Hepatocyte (in vitro differentiated cells): ENCODE measurements at regions not wholly inside any gene's neighbourhood (a gene's known extent, or its start where the extent isn't known, plus 50 kb on each side); places are given as distances from the start of the nearest gene placed in this dataset.

Experiments
- DNase-seq: peaks from one replicate; pipeline ENCODE4 v3.0.0-alpha.2; 2016; ENCODE audit warnings: low spot score
- H2AFZ ChIP-seq: fragments of 200-600 bp; sonication (generic); 2 replicates; pipeline ENCODE4 v1.6.0; 2016; ENCODE audit warnings: antibody characterized with exemption, mild to moderate bottlenecking
- H3K27ac ChIP-seq: fragments of 200-600 bp; sonication (generic); 2 replicates; pipeline ENCODE4 v1.5.1; 2016; ENCODE audit warnings: mild to moderate bottlenecking
- H3K27me3 ChIP-seq: fragments of 200-600 bp; sonication (generic); 2 replicates; pipeline ENCODE4 v1.6.1; 2016
- H3K36me3 ChIP-seq: fragments of 200-600 bp; sonication (generic); replicated peaks from 2 replicates; pipeline ENCODE4 v1.5.1; 2016; ENCODE audit warnings: low read depth; ENCODE audit not compliant: insufficient read depth
- H3K4me1 ChIP-seq: fragments of 200-600 bp; sonication (generic); 2 replicates; pipeline ENCODE4 v1.5.1; 2016; ENCODE audit warnings: mild to moderate bottlenecking, moderate library complexity; ENCODE audit not compliant: insufficient read depth
- H3K4me2 ChIP-seq: fragments of 200-600 bp; sonication (generic); 2 replicates; pipeline ENCODE4 v1.6.0; 2016
- H3K4me3 ChIP-seq: fragments of 200-600 bp; sonication (generic); 2 replicates; pipeline ENCODE4 v1.5.1; 2016; ENCODE audit warnings: mild to moderate bottlenecking
- H3K79me2 ChIP-seq: fragments of 200-600 bp; sonication (generic); 2 replicates; pipeline ENCODE4 v1.6.0; 2017; ENCODE audit warnings: mild to moderate bottlenecking
- H3K9me2 ChIP-seq: fragments of 200-600 bp; sonication (generic); replicated peaks from 2 replicates; pipeline ENCODE4 v1.6.0; 2017; ENCODE audit warnings: mild to moderate bottlenecking; ENCODE audit not compliant: insufficient read depth
- H3K9me3 ChIP-seq: fragments of 200-600 bp; sonication (generic); 2 replicates; pipeline ENCODE4 v1.5.1; 2016; ENCODE audit warnings: low read depth, mild to moderate bottlenecking
- H4K20me1 ChIP-seq: fragments of 200-600 bp; sonication (generic); 2 replicates; pipeline ENCODE4 v1.6.0; 2016; ENCODE audit warnings: mild to moderate bottlenecking; ENCODE audit not compliant: insufficient read depth, poor library complexity, severe bottlenecking
- EZH2 ChIP-seq: fragments of 200-600 bp; sonication (generic); IDR thresholded peaks from 2 replicates; pipeline ENCODE4 v1.6.1; 2016; ENCODE audit warnings: antibody characterized with exemption, mild to moderate bottlenecking, borderline replicate concordance
- EZH2phosphoT487 ChIP-seq: fragments of 200-600 bp; sonication (generic); IDR thresholded peaks from one replicate; pipeline ENCODE4 v1.6.1; 2018; ENCODE audit warnings: antibody characterized with exemption, mild to moderate bottlenecking, low read depth, moderate library complexity; ENCODE audit not compliant: unreplicated experiment, severe bottlenecking
- WGBS: methylation state at CpG from one replicate; pipeline ENCODE4 v1.1.6; 2016; ENCODE audit warnings: low lambda C conversion rate; ENCODE audit errors: missing lambda C conversion rate; 5-methylcytosine and 5-hydroxymethylcytosine counted together
- TF ChIP-seq, protein P1 (sequence below): fragments of 200-600 bp; sonication (generic); IDR thresholded peaks from 2 replicates; pipeline ENCODE4 v1.5.1; 2016; ENCODE audit warnings: antibody characterized with exemption, mild to moderate bottlenecking; ENCODE audit not compliant: poor library complexity

DNA sequence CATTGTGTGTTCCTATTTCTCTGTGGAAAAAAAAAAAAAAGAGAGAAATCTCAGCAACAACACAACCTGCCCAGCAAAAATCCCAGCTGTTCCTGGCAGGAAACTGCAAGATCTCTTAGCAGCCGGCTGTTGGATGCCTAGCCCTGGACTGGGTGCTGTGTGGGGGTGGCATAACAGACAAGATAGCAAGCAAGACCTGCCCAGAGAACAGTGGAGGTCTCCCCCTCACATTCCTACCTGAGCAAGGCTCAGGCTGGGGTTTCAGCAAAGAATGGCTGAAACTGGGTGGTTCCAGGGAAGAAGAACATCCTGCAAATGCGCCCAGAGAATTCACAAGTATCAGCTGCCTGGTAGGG is 248.8 kb upstream of the ZMIZ1 start:
- Histone ChIP-seq H3K4me1 (no peaks in the 10 kb centered on the region), H3K4me3 (no peak overlapping the region), H3K79me2 (no peaks in the 10 kb centered on the region), H3K9me2 (no peaks in the 10 kb centered on the region), H3K9me3 (no peaks in the 10 kb centered on the region), H3K36me3 (no peaks in the 10 kb centered on the region), H3K27me3 (no peaks in the 10 kb centered on the region), H2AFZ (no peak overlapping the region), H3K4me2 (no peak overlapping the region), H3K27ac (no peak overlapping the region), H4K20me1 (no peaks in the 10 kb centered on the region)
- DNase-seq: no peak
- 84% methylated on average over 2 of the region's 2 CpGs for WGBS
- TF ChIP-seq, protein P1, sequence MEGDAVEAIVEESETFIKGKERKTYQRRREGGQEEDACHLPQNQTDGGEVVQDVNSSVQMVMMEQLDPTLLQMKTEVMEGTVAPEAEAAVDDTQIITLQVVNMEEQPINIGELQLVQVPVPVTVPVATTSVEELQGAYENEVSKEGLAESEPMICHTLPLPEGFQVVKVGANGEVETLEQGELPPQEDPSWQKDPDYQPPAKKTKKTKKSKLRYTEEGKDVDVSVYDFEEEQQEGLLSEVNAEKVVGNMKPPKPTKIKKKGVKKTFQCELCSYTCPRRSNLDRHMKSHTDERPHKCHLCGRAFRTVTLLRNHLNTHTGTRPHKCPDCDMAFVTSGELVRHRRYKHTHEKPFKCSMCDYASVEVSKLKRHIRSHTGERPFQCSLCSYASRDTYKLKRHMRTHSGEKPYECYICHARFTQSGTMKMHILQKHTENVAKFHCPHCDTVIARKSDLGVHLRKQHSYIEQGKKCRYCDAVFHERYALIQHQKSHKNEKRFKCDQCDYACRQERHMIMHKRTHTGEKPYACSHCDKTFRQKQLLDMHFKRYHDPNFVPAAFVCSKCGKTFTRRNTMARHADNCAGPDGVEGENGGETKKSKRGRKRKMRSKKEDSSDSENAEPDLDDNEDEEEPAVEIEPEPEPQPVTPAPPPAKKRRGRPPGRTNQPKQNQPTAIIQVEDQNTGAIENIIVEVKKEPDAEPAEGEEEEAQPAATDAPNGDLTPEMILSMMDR: no peak
- TF ChIP-seq EZH2: no peak
- TF ChIP-seq EZH2phosphoT487: no peak

DNA sequence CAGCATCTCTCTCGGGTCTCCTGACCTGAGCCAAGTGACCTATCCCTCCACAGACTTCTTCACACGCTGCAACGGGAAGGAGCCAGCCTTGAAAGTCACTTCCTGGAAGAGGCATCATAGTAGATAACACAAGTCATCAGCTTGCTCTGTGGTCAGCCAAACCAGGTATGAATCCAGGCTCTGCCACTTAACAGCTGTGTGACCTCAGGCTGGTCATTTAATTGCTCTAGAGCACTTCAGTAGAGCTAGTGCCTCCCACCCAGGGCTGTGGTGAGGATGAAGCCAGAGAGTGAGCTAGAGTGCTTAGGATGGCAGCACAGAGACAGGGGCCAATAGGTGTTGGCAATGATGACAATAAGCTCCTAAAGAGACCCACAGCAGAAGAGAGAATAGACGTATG is 247.7 kb upstream of the ZMIZ1 start:
- Histone ChIP-seq H3K27ac (no peak overlapping the region), H3K9me3 (no peaks in the 10 kb centered on the region), H3K27me3 (no peaks in the 10 kb centered on the region), H3K4me3 (no peak overlapping the region), H4K20me1 (no peaks in the 10 kb centered on the region), H2AFZ (no peak overlapping the region), H3K36me3 (no peaks in the 10 kb centered on the region), H3K9me2 (no peaks in the 10 kb centered on the region), H3K4me2 (no peak overlapping the region), H3K79me2 (no peaks in the 10 kb centered on the region), H3K4me1 (no peaks in the 10 kb centered on the region)
- no peak for TF ChIP-seq EZH2phosphoT487
- TF ChIP-seq, protein P1: no peak
- no peak for TF ChIP-seq EZH2
- no peak for DNase-seq
- 86% methylated on average over 4 of the region's 4 CpGs for whole genome bisulfite sequencing

GRCh38 chr10:78828647-78829539 is 239.9 kb upstream of the ZMIZ1 start:
- H4K20me1 ChIP-seq: no peaks in the 10 kb centered on the region
- H3K4me3 ChIP-seq: no peak overlapping the region
- 86% methylated on average over 24 of the region's 24 CpGs for WGBS
- no peaks in the 10 kb centered on the region for H3K36me3 ChIP-seq
- H3K27ac ChIP-seq: no peak overlapping the region
- H3K4me1 ChIP-seq: no peaks in the 10 kb centered on the region
- H3K79me2 ChIP-seq: no peaks in the 10 kb centered on the region
- H2AFZ ChIP-seq: no peak overlapping the region
- no peak for DNase-seq
- no peak for TF ChIP-seq EZH2phosphoT487
- no peak for TF ChIP-seq EZH2
- TF ChIP-seq, protein P1: no peak
- H3K4me2 ChIP-seq: no peak overlapping the region
- H3K9me3 ChIP-seq: no peaks in the 10 kb centered on the region
- H3K27me3 ChIP-seq: no peaks in the 10 kb centered on the region
- no peaks in the 10 kb centered on the region for H3K9me2 ChIP-seq
